Panc1 (cell line): ENCODE measurements at regions not wholly inside any gene's neighbourhood (a gene's known extent, or its start where the extent isn't known, plus 50 kb on each side); places are given as distances from the start of the nearest gene placed in this dataset.

Experiments
- ATAC-seq: fragments of 200-7000 bp; cut with Tn5 transposase; 2 replicates; pipeline ENCODE4 v1.9.1; 2020; ENCODE audit warnings: mild to moderate bottlenecking, moderate library complexity
- BruUV-seq: library from RNA; stranded (reverse); fragments of 400-500 nt; replicated peaks from 2 replicates; lab custom pipeline; 2021; lab: Mats Ljungman, UMichigan
- CTCF ChIA-PET: fragments of 300-600 bp; sonication (Branson Sonifier 250); formaldehyde crosslinking; loops from one replicate; lab custom pipeline; 2022; ENCODE audit warnings: antibody characterized with exemption; lab: Charles Lee
- POLR2A ChIA-PET: fragments of 300-600 bp; sonication (Branson Sonifier 250); formaldehyde crosslinking; loops from one replicate; lab custom pipeline; 2022; ENCODE audit warnings: antibody characterized with exemption; lab: Charles Lee
- DNase-seq: peaks from one replicate; pipeline ENCODE4 v3.0.0-alpha.2; 2010; ENCODE audit warnings: low read depth, low spot score
- H3K27ac ChIP-seq: 2 replicates; pipeline ENCODE4 v1.5.1; 2011; ENCODE audit warnings: mild to moderate bottlenecking, low read length, inconsistent platforms
- H3K27me3 ChIP-seq: fragments of 200-500 bp; sonication (Bioruptor generic); 2 replicates; pipeline ENCODE4 v1.6.0; 2014; ENCODE audit warnings: low read length, inconsistent platforms; ENCODE audit not compliant: control insufficient read depth, insufficient read depth
- H3K36me3 ChIP-seq: fragments of 200-500 bp; sonication (Bioruptor generic); 2 replicates; pipeline ENCODE4 v1.5.1; 2014; ENCODE audit warnings: inconsistent platforms, mild to moderate bottlenecking, low read length, moderate library complexity; ENCODE audit not compliant: control insufficient read depth, insufficient read depth
- H3K4me1 ChIP-seq: 2 replicates; pipeline ENCODE4 v1.5.1; 2011; ENCODE audit warnings: inconsistent platforms, mild to moderate bottlenecking, low read length, moderate library complexity; ENCODE audit not compliant: control insufficient read depth, insufficient read depth
- H3K4me3 ChIP-seq, 2 experiments: 2 replicates each; pipeline ENCODE4 v1.5.1; 2011 to 2012; ENCODE audit warnings: low read depth in 2 of 2, low read length in 2 of 2, mild to moderate bottlenecking in 2 of 2, inconsistent platforms in 1 of 2, moderate library complexity in 1 of 2
- H3K9me3 ChIP-seq: fragments of 200-500 bp; sonication (Bioruptor generic); 2 replicates; pipeline ENCODE4 v1.5.1; 2014; ENCODE audit warnings: low read depth, mild to moderate bottlenecking, inconsistent platforms, low read length, moderate library complexity; ENCODE audit not compliant: control insufficient read depth, insufficient read depth
- CTCF ChIP-seq: fragments of 450-650 bp; IDR thresholded peaks from 2 replicates; pipeline ENCODE4 v1.5.1; 2017; ENCODE audit warnings: mild to moderate bottlenecking
- POLR2AphosphoS5 ChIP-seq: IDR thresholded peaks from 2 replicates; pipeline ENCODE4 v1.6.1; 2012; ENCODE audit warnings: mild to moderate bottlenecking, low read depth, low read length, moderate library complexity
- SIN3A ChIP-seq: IDR thresholded peaks from 2 replicates; pipeline ENCODE4 v1.6.1; 2012; ENCODE audit warnings: low read depth, mild to moderate bottlenecking, low read length, moderate library complexity, borderline replicate concordance; ENCODE audit not compliant: insufficient read depth
- TCF7L2 ChIP-seq: IDR thresholded peaks from 2 replicates; pipeline ENCODE4 v1.6.1; 2011; ENCODE audit warnings: mild to moderate bottlenecking, low read depth, low read length, inconsistent platforms
- in situ Hi-C: cut with HindIII; loops from 2 replicates; pipeline ENCODE4 v1.10.0; 2016; ENCODE audit warnings: low sequenced_read_pairs, low pct_unique_long_range_greater_than_20kb
- intact Hi-C: fragments of 100-400 bp; cut with micrococcal nuclease; formaldehyde crosslinking; loops from one replicate; pipeline ENCODE4 v1.10.0; 2022; ENCODE audit not compliant: unreplicated experiment
- TF ChIP-seq, protein P1 (sequence below), 2 experiments: IDR thresholded peaks; 2 replicates each; pipeline ENCODE4 v1.6.1; 2011 to 2012; ENCODE audit warnings: low read depth in 2 of 2, control low read depth in 1 of 2, low read length in 1 of 2, mild to moderate bottlenecking in 1 of 2, moderate library complexity in 1 of 2; ENCODE audit not compliant: insufficient read depth in 1 of 2

DNA sequence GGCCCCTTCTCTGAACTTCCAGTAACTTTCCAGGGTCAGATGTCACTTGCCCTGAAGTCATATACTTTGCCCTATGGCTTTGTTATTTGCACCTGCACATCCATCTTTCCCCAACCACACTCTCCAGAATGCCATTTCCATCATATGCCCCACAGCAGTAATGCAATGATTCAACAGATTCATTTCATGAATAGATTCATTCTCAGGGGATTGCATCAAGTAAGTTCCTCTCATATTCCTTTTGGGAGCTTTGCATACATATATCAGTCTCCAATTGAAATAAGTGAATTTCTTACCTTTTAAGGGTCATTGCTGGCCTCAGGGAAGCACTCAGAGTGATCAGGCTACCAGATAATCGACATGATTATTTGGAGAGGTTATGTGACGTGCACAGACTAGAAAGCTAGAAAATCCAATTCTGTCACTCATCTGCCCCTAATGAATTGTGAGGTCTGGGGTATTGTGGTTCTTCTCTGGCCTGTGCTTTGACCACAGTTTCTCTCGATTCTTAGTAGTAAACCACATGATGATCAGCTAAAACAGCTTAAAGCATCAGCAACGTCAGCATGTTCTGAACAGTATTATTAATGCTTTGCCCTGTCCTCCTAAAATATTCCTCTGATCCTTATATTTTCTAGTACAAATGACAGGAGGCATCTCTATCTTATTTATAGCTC, 179.9 kb downstream of the ATPSCKMT start:
- intact Hi-C loops (no loop called here), in situ Hi-C loops (no loop called here)
- BruUV-seq = no TSS peak
- H3K4me1 ChIP-seq = no peaks in the 10 kb centered on the region; the same call in 1 of the 2 replicates
- no peak for TF ChIP-seq CTCF
- TF ChIP-seq, protein P1, sequence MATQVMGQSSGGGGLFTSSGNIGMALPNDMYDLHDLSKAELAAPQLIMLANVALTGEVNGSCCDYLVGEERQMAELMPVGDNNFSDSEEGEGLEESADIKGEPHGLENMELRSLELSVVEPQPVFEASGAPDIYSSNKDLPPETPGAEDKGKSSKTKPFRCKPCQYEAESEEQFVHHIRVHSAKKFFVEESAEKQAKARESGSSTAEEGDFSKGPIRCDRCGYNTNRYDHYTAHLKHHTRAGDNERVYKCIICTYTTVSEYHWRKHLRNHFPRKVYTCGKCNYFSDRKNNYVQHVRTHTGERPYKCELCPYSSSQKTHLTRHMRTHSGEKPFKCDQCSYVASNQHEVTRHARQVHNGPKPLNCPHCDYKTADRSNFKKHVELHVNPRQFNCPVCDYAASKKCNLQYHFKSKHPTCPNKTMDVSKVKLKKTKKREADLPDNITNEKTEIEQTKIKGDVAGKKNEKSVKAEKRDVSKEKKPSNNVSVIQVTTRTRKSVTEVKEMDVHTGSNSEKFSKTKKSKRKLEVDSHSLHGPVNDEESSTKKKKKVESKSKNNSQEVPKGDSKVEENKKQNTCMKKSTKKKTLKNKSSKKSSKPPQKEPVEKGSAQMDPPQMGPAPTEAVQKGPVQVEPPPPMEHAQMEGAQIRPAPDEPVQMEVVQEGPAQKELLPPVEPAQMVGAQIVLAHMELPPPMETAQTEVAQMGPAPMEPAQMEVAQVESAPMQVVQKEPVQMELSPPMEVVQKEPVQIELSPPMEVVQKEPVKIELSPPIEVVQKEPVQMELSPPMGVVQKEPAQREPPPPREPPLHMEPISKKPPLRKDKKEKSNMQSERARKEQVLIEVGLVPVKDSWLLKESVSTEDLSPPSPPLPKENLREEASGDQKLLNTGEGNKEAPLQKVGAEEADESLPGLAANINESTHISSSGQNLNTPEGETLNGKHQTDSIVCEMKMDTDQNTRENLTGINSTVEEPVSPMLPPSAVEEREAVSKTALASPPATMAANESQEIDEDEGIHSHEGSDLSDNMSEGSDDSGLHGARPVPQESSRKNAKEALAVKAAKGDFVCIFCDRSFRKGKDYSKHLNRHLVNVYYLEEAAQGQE (IDR thresholded peaks at IDR 0.05; ENCODE audit: insufficient read depth in 1 of 2, low read depth in 2 of 2, low read length in 1 of 2) = no peak
- TF ChIP-seq SIN3A = no peak
- TF ChIP-seq POLR2AphosphoS5 = no peak
- TF ChIP-seq TCF7L2 = no peak
- no peak overlapping the region for H3K27ac ChIP-seq
- H3K36me3 ChIP-seq = no peaks in the 10 kb centered on the region
- ChIA-PET POLR2A (no interaction called here), CTCF (no interaction called here)
- no peak for ATAC-seq
- no peaks in the 10 kb centered on the region for H3K27me3 ChIP-seq
- H3K4me3 ChIP-seq = no peak overlapping the region
- H3K9me3 ChIP-seq = no peaks in the 10 kb centered on the region
- DNase-seq = no peak

DNA sequence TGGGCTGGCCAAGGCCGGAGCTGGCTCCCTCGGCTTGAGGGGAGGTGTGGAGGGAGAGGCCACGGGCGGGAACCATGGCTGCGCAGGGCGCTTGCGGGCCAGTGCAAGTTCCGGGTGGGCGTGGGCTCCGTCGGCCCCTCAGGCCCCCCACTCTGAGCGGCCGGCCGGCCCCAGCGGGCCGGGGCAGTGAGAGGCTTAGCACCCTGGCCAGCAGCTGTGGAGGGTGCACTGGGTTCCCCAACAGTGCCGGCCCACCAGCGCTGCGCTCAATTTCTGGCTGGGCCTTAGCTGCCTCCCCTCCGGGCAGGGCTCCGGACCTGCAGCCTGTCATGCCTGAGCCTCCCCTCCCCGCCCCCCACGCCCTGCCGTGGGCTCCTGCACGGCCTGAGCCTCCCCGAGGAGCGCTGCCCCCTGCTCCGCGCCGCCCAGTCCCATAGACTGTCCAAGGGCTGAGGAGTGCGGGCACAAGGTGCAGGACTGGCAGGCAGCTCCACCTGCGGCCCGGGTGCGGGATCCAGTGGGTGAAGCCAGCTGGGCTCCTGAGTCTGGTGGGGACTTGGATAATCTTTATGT, 184.2 kb downstream of the ATPSCKMT start:
- ATAC-seq (no peak), DNase-seq (no peak)
- Histone ChIP-seq H3K9me3 (no peaks in the 10 kb centered on the region), H3K36me3 (no peaks in the 10 kb centered on the region), H3K27me3 (no peaks in the 10 kb centered on the region), H3K4me1 (no peaks in the 10 kb centered on the region; the same call in 1 of the 2 replicates), H3K4me3 (no peak overlapping the region), H3K27ac (no peak overlapping the region)
- POLR2A ChIA-PET = no interaction called here
- TF ChIP-seq CTCF (no peak), POLR2AphosphoS5 (no peak), TCF7L2 (no peak), SIN3A (no peak)
- TF ChIP-seq, protein P1 (IDR thresholded peaks at IDR 0.05; ENCODE audit: insufficient read depth in 1 of 2, low read depth in 2 of 2, low read length in 1 of 2) = no peak
- in situ Hi-C loops (no loop called here), intact Hi-C loops (no loop called here)
- CTCF ChIA-PET = no interaction called here
- no TSS peak for BruUV-seq
